ACC112 (cell line): ENCODE measurements at regions not wholly inside any gene's neighbourhood (a gene's known extent, or its start where the extent isn't known, plus 50 kb on each side); places are given as distances from the start of the nearest gene placed in this dataset.
A peak's percentile ranks its signal among the peaks of the same experiment; 100 is the strongest.

Experiments used
- H2AFZ ChIP-seq: fragments of 200-600 bp; sonication (generic); one replicate; pipeline ENCODE4 v1.6.0; 2017; ENCODE audit warnings: antibody characterized with exemption, low read length; ENCODE audit not compliant: unreplicated experiment
- H3K27ac ChIP-seq: fragments of 200-600 bp; sonication (generic); 2 replicates; pipeline ENCODE4 v1.5.1; 2014; ENCODE audit warnings: low read depth, mild to moderate bottlenecking, antibody characterized with exemption, low read length, moderate library complexity
- H3K27me3 ChIP-seq: fragments of 200-600 bp; sonication (generic); 2 replicates; pipeline ENCODE4 v1.6.1; 2014; ENCODE audit warnings: mild to moderate bottlenecking, antibody characterized with exemption, low read length, moderate library complexity, mixed read lengths; ENCODE audit not compliant: insufficient read depth
- H3K36me3 ChIP-seq: fragments of 200-600 bp; sonication (generic); 2 replicates; pipeline ENCODE4 v1.6.1; 2016; ENCODE audit warnings: mild to moderate bottlenecking, antibody characterized with exemption, low read length, moderate library complexity, mixed read lengths; ENCODE audit not compliant: insufficient read depth
- H3K4me1 ChIP-seq: fragments of 200-600 bp; sonication (generic); one replicate; pipeline ENCODE4 v1.6.1; 2016; ENCODE audit warnings: low read length, mixed read lengths; ENCODE audit not compliant: insufficient read depth, unreplicated experiment, control insufficient read depth
- H3K4me3 ChIP-seq: fragments of 200-600 bp; sonication (generic); 2 replicates; pipeline ENCODE4 v1.5.1; 2014; ENCODE audit warnings: mild to moderate bottlenecking, low read depth, low read length
- H3K79me2 ChIP-seq: fragments of 200-600 bp; sonication (generic); one replicate; pipeline ENCODE4 v1.6.0; 2016; ENCODE audit warnings: low read length; ENCODE audit not compliant: control insufficient read depth, unreplicated experiment, insufficient read depth

DNA sequence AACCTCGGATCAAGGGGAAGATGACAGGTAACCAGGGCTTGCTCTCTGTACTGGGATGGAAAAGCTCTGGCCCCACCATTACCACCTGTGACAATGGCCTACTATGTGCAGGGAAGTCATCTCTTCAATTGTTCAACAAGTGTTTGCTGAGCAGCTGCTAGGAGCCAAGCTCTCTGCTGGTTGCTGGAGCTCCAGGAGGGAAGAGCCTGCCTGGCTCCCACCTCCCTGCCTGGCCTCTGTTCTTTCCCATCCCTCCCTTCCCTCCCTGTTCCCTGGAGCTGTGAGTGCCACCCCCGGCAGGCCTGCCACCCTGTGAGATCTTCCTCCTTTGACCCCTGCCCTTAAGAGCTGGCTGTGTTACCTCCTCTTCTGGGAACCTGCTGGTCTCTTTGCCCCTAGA lies 59.7 kb upstream of the IER5L start:
- Histone ChIP-seq H3K36me3 (no peaks in the 10 kb centered on the region), H3K27me3 (no peaks in the 10 kb centered on the region), H3K4me3 (no peak overlapping the region), H3K79me2 (no peaks in the 10 kb centered on the region), H3K27ac (no peak overlapping the region), H3K4me1 (peaks cover 11% of the 10 kb centered on the region), H2AFZ (peak overlapping the region; percentile 55)

DNA sequence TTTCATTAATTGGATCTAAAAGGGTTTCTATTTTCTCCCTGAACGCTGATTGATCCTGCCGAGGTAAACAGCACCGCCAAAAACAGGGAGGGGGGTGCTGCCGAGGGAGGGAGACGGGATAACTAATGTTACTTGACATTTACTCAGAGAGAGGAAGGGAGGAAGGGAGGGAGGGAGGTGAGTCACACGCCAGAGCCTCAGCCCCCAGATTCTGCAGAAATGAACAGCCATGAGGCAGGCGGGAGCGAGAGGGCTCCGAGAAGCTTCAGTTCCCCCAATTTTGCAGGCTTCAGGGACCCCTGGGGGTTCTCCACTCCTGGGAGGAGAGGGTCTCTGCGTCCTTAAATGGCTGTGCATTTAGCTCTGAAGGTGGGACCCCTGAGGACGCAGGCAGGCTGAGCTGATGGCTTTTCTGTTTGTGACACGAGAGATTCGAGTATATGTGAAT lies 59.1 kb upstream of the IER5L start:
- Histone ChIP-seq H3K4me1 (peaks cover 8% of the 10 kb centered on the region), H3K79me2 (no peaks in the 10 kb centered on the region), H3K4me3 (peak overlapping the region; percentile 53), H3K36me3 (no peaks in the 10 kb centered on the region), H3K27me3 (no peaks in the 10 kb centered on the region), H2AFZ (peak overlapping the region; percentile 55), H3K27ac (no peak overlapping the region)

DNA sequence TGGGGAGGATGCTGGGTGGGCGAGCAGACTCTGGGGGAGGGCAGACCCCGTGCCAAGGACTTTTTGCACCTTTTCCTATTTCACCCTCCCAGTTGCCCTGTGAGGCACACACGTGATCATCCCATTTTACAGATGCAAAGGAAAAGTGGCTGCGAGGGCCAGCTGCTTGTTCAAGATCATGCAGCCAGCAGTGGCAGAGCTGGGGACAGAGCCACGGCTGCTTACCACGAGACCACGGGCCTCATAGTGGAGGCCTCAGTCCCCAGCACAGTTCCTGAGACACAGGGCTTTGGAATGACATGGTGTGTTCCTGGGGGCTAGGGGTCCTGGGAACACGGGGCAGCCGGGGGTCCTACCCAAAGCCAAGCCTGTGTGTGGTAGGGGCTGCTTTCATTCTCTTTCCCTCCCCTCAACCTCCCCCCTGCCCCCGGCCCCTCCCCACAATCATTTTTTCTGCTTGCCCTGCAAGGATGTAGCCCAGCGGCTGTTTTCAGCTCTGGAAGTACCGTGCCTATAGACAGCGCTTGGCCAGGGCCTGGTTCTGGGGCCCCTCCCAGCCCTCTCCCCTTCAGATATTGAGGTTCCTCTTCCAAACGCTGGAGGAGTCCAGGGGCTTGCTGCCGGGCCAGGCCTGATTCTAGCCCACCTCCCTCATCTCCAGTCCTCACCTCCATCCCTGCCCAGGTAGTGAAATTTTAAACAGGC lies 58.5 kb upstream of the IER5L start:
- Histone ChIP-seq H3K27me3 (no peaks in the 10 kb centered on the region), H3K27ac (no peak overlapping the region), H3K4me3 (peak overlapping the region; percentile 53), H3K4me1 (peaks cover 8% of the 10 kb centered on the region), H3K36me3 (no peaks in the 10 kb centered on the region), H3K79me2 (no peaks in the 10 kb centered on the region), H2AFZ (no peak overlapping the region)

DNA sequence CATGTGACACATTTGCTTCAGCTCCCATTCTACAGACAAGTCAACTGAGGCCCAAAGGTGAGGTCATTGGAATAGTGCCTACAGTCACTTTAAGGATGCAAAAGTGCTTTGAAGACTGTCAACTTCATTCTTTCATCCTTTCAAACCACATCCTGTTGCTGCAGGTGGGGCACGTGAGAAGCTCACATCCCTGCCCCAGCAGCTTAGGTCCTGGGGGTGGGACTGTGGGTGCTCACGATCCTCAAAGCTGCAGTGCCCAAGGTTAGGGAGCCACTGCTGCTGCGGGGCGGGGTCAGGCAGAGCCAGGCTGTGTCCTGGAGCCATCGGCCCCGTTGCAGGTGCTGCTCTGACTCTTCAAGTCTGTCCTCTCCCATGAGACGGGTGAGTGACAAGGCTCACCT lies 57.9 kb upstream of the IER5L start:
- no peaks in the 10 kb centered on the region for H3K27me3 ChIP-seq
- H3K36me3 ChIP-seq: no peaks in the 10 kb centered on the region
- no peak overlapping the region for H3K27ac ChIP-seq
- H3K79me2 ChIP-seq: no peaks in the 10 kb centered on the region
- no peak overlapping the region for H3K4me3 ChIP-seq
- no peak overlapping the region for H2AFZ ChIP-seq
- H3K4me1 ChIP-seq: peaks cover 8% of the 10 kb centered on the region

DNA sequence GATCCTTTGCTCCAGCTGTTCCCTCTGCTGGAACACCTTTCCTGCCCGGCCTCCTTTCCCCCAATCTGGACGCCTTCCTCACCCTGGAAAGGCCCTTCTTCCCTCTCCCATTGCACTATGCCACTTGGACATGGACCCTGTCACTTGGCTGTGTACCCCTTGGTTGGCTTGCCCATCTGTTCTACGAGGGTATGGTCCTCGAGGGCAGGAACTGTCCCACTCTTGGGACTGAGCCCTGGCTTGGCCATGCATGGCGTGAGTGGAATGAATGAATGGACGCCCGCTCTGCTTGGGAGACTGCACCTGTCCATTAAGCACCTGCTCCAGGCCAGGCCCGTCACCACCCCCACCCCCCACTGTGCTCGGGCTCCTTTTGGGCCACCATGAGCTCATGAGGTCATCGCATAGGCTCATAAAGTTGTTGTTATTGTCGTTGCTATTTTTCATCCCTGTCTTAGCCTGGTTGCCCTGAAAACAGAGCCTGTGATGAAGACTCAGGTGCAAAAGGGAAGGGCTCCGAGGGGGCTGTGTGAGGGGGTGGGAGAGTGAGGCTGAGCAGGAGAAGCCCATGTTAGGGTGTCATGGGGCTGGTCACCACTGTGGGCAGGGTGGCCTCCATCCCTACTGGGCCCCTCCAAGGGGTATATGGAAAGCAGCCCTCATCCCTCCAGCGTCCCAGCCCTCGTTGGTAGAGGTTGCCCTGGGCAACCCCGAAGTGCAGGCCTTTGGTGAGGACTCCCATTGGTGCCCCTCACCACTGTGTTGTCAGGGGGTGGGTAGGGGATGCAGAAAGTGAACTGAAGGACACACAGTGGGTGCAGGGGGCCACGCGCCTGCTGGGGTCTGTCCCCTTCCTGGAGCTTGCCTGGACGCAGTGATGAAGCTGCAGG lies 57.2 kb upstream of the IER5L start:
- no peaks in the 10 kb centered on the region for H3K36me3 ChIP-seq
- H3K27ac ChIP-seq: no peak overlapping the region
- H2AFZ ChIP-seq: no peak overlapping the region
- H3K79me2 ChIP-seq: no peaks in the 10 kb centered on the region
- peaks cover 8% of the 10 kb centered on the region for H3K4me1 ChIP-seq
- no peaks in the 10 kb centered on the region for H3K27me3 ChIP-seq
- H3K4me3 ChIP-seq: no peak overlapping the region

DNA sequence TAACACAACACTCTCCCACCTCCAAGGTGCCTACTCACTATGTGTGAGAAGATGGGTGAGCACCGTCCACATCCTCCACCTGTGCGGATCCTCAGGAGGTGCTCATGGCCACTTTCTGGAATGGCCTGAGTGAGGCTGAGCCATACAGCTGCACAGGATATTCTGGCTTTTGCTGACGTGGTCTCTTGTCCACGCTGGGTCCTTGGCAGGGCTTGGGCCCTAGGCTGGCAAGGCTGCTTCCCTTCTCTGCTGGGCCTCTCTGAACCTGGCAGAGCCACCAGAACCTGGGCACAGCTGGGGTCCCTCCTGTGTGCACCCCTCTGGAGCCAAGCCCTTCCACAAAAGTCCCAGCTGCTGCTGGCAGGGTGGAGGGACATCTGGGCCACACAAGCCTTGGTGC lies 56.4 kb upstream of the IER5L start:
- Histone ChIP-seq H3K4me1 (peaks cover 14% of the 10 kb centered on the region), H3K4me3 (no peak overlapping the region), H3K36me3 (no peaks in the 10 kb centered on the region), H3K79me2 (no peaks in the 10 kb centered on the region), H2AFZ (no peak overlapping the region), H3K27me3 (no peaks in the 10 kb centered on the region), H3K27ac (no peak overlapping the region)

DNA sequence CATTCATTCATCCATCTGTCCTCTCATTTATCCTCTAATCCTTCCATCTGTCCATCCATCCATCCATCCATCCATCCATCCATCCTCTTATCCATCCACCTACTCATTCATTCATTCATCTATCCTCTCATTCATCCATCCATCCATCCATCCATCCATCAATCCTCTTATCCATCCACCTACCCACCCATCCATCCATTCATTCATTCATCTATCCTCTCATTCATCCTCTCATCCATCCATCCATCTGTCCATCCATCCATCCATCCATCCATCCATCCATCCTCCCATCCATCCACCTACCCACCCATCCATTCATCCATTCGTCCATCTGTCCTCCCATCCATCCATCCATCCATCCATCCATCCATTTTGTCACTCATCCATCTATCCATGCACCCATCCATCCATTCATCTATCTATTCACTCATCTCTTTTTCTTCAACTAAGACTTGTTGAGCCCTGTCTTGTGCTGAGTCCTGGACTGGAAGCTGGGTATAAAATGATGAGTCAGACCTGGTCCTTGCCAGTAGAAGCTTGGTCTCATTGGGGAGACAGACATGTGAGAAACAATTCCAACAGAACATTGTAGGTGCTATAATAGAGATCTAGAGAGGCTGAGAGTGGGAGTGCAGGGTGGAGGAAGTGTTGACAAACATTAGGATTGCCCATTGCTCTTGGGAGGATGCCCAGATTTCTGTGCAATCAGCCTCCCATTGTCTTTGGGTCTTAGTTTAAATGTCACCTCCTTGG lies 55.0 kb upstream of the IER5L start:
- Histone ChIP-seq H3K4me3 (no peak overlapping the region), H3K27me3 (no peaks in the 10 kb centered on the region), H3K4me1 (peaks cover 16% of the 10 kb centered on the region), H2AFZ (no peak overlapping the region), H3K27ac (no peak overlapping the region), H3K36me3 (no peaks in the 10 kb centered on the region), H3K79me2 (no peaks in the 10 kb centered on the region)

DNA sequence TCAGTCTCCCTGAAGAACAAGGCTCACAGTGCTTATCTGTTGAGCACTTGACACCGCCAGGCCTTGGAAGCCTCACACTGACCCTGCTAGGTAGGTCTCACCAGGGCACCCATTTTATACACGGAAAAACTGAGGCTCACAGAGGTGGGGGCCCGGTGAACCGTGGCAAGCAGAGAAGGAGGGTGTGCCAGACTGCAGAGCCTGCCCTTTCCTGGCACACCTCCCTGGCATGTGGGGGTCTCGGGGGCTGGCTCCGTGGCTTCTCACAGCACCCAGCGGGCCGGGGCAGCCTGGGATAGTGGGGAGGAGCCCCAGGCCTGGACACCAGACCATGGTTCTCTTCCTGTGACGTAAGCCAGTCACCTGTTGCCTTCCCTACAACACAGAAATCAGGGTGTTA lies 53.7 kb upstream of the IER5L start:
- peaks cover 8% of the 10 kb centered on the region for H3K4me1 ChIP-seq

DNA sequence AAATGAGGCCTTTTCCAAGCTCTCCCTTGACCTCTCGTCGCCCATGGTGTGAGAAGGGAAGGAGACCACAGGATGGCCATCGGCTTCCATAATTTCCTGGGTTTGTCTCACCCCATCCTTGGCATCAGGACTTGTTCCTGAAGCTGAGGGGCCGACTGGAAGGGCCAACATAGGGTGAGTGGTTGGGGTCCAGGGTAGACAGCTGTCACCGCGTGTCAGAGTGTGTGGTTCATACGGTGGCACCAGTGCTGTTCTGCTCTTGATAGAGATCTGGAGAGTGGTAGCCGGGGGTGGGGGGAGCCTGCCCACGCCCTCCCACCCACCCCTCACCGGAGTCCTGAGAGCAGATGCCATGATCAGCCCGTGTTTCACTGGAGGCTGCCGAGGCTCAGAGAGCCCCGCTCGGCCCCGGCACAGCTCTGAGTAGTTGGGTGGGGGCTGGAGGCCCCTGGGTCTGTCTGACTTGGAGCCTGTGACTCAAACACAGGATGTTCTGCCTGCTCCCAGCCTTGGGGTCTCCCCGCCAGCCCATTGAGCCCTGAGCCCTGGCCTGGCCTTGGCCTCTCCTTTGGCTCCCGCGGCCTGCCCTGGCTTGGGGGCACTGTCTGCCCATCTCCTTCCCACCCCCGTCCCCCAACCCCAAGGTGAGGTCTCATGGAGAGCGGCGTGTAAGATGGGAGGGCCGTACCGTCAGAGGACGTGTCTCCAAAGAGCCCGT lies 53.1 kb upstream of the IER5L start:
- no peaks in the 10 kb centered on the region for H3K36me3 ChIP-seq
- no peak overlapping the region for H3K4me3 ChIP-seq
- H2AFZ ChIP-seq: no peak overlapping the region
- H3K4me1 ChIP-seq: peaks cover 8% of the 10 kb centered on the region
- H3K79me2 ChIP-seq: no peaks in the 10 kb centered on the region
- no peak overlapping the region for H3K27ac ChIP-seq
- no peaks in the 10 kb centered on the region for H3K27me3 ChIP-seq

More for the DNA sequence above, 53.7 kb upstream of the IER5L start:
- no peaks in the 10 kb centered on the region for H3K36me3 ChIP-seq
- H2AFZ ChIP-seq: no peak overlapping the region
- H3K4me3 ChIP-seq: no peak overlapping the region
- H3K79me2 ChIP-seq: no peaks in the 10 kb centered on the region
- H3K27me3 ChIP-seq: no peaks in the 10 kb centered on the region
- no peak overlapping the region for H3K27ac ChIP-seq

DNA sequence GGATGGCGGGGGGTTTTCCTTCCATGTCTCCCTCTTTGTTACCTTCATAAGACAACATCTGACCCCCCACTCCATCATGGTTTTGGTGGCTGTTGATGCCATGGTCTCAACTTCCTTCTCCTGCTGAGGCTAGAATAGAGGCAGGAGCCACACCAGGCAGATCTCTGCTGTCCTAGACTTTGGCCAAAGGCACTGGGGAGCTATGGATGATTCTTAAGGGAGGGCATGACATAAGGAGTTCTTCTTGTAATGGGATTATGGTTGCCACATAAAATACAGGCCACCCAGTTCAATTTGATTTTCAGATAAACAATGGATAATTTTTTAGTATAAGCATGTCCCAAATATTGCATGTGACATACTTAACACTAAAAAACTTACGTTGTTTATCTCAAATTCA lies 52.2 kb upstream of the IER5L start:
- peaks cover 16% of the 10 kb centered on the region for H3K4me1 ChIP-seq
- H3K27me3 ChIP-seq: no peaks in the 10 kb centered on the region
- no peaks in the 10 kb centered on the region for H3K36me3 ChIP-seq
- no peak overlapping the region for H2AFZ ChIP-seq
- H3K79me2 ChIP-seq: no peaks in the 10 kb centered on the region
- no peak overlapping the region for H3K4me3 ChIP-seq
- no peak overlapping the region for H3K27ac ChIP-seq
